H9 (cell line): ENCODE measurements at regions not wholly inside any gene's neighbourhood (a gene's known extent, or its start where the extent isn't known, plus 50 kb on each side); places are given as distances from the start of the nearest gene placed in this dataset.

Experiments
- DNase-seq: peaks from one replicate; pipeline ENCODE4 v3.0.0-alpha.2; 2017
- H2AFZ ChIP-seq: one replicate; pipeline ENCODE4 v1.6.1; 2013; ENCODE audit warnings: mild to moderate bottlenecking, low read length, control low read depth, moderate library complexity
- H2AK5ac ChIP-seq: 2 replicates; pipeline ENCODE4 v1.6.1; 2013; ENCODE audit warnings: low read length, control low read depth, mixed read lengths; ENCODE audit not compliant: insufficient read length
- H2BK120ac ChIP-seq: one replicate; pipeline ENCODE4 v1.6.1; 2013; ENCODE audit warnings: low read depth, mild to moderate bottlenecking, low read length, control low read depth, inconsistent platforms; ENCODE audit not compliant: poor library complexity, severe bottlenecking
- H2BK12ac ChIP-seq: 2 replicates; pipeline ENCODE4 v1.6.1; 2013; ENCODE audit warnings: low read length, control low read depth, mixed read lengths, low read depth; ENCODE audit not compliant: insufficient read length
- H2BK15ac ChIP-seq: 2 replicates; pipeline ENCODE4 v1.6.1; 2013; ENCODE audit warnings: low read depth, low read length, control low read depth
- H2BK20ac ChIP-seq: one replicate; pipeline ENCODE4 v1.6.1; 2013; ENCODE audit warnings: low read depth, mild to moderate bottlenecking, low read length, control low read depth, inconsistent platforms; ENCODE audit not compliant: poor library complexity, severe bottlenecking
- H2BK5ac ChIP-seq: 2 replicates; pipeline ENCODE4 v1.6.1; 2013; ENCODE audit warnings: low read length, control low read depth, mixed read lengths; ENCODE audit not compliant: insufficient read length
- H3K14ac ChIP-seq: 2 replicates; pipeline ENCODE4 v1.6.1; 2013; ENCODE audit warnings: low read length, control low read depth; ENCODE audit not compliant: insufficient read depth
- H3K18ac ChIP-seq: 2 replicates; pipeline ENCODE4 v1.6.1; 2013; ENCODE audit warnings: low read depth, mild to moderate bottlenecking, mixed read lengths, low read length, control low read depth; ENCODE audit not compliant: insufficient read length
- H3K23ac ChIP-seq: 2 replicates; pipeline ENCODE4 v1.6.1; 2013; ENCODE audit warnings: low read length, control low read depth, mixed read lengths, low read depth; ENCODE audit not compliant: insufficient read length
- H3K23me2 ChIP-seq: 2 replicates; pipeline ENCODE4 v1.6.1; 2013; ENCODE audit warnings: low read depth, mild to moderate bottlenecking, mixed read lengths, low read length, control low read depth; ENCODE audit not compliant: insufficient read length, poor library complexity, severe bottlenecking
- H3K27ac ChIP-seq: 2 replicates; pipeline ENCODE4 v1.5.1; 2013; ENCODE audit warnings: low read length, control low read depth, mixed read lengths, low read depth; ENCODE audit not compliant: insufficient read length
- H3K27me3 ChIP-seq: 2 replicates; pipeline ENCODE4 v1.6.1; 2013; ENCODE audit warnings: low read length, control low read depth, inconsistent platforms; ENCODE audit not compliant: insufficient read depth
- H3K4ac ChIP-seq: 2 replicates; pipeline ENCODE4 v1.6.1; 2013; ENCODE audit warnings: low read depth, mild to moderate bottlenecking, control low read depth, inconsistent platforms, low read length, moderate library complexity
- H3K4me1 ChIP-seq: 2 replicates; pipeline ENCODE4 v1.6.1; 2013; ENCODE audit warnings: low read length, control low read depth, inconsistent platforms; ENCODE audit not compliant: insufficient read depth
- H3K4me2 ChIP-seq: 2 replicates; pipeline ENCODE4 v1.6.1; 2013; ENCODE audit warnings: low read length, control low read depth, mixed read lengths; ENCODE audit not compliant: insufficient read length, insufficient read depth
- H3K56ac ChIP-seq: 2 replicates; pipeline ENCODE4 v1.6.1; 2013; ENCODE audit warnings: low read depth, mild to moderate bottlenecking, mixed read lengths, low read length, control low read depth; ENCODE audit not compliant: insufficient read length
- H3K79me1 ChIP-seq: 2 replicates; pipeline ENCODE4 v1.6.1; 2013; ENCODE audit warnings: low read depth, mild to moderate bottlenecking, moderate library complexity, low read length, control low read depth, inconsistent platforms; ENCODE audit not compliant: insufficient read depth, poor library complexity, severe bottlenecking
- H3K79me2 ChIP-seq: 2 replicates; pipeline ENCODE4 v1.6.1; 2013; ENCODE audit warnings: low read length, control low read depth, inconsistent platforms; ENCODE audit not compliant: insufficient read depth
- H3K9ac ChIP-seq: 2 replicates; pipeline ENCODE4 v1.6.1; 2013; ENCODE audit warnings: low read length, control low read depth, mixed read lengths; ENCODE audit not compliant: insufficient read length; ENCODE audit errors: extremely low read depth
- H3K9me3 ChIP-seq: one replicate; pipeline ENCODE4 v1.6.1; 2013; ENCODE audit warnings: low read depth, low read length, inconsistent platforms; ENCODE audit not compliant: control insufficient read depth
- H3T11ph ChIP-seq: one replicate; pipeline ENCODE4 v1.6.1; 2013; ENCODE audit warnings: mild to moderate bottlenecking, low read length, control low read depth, inconsistent platforms
- H4K20me1 ChIP-seq: one replicate; pipeline ENCODE4 v1.6.1; 2013; ENCODE audit not compliant: control insufficient read depth, insufficient read length, insufficient read depth
- H4K5ac ChIP-seq: 2 replicates; pipeline ENCODE4 v1.6.1; 2013; ENCODE audit warnings: low read depth, mild to moderate bottlenecking, mixed read lengths, low read length, control low read depth; ENCODE audit not compliant: insufficient read length
- H4K8ac ChIP-seq: replicated peaks from 2 replicates; pipeline ENCODE4 v1.6.1; 2013; ENCODE audit warnings: low read length, control low read depth, mixed read lengths, low read depth; ENCODE audit not compliant: insufficient read length
- H4K91ac ChIP-seq: 2 replicates; pipeline ENCODE4 v1.6.1; 2013; ENCODE audit warnings: low read depth, mild to moderate bottlenecking, moderate library complexity, mixed read lengths, low read length, control low read depth; ENCODE audit not compliant: insufficient read length
- H3K27ac Mint-ChIP-seq, 3 experiments: 2 replicates in 2 of 3; 3 replicates in 1 of 3; pipeline ENCODE4 v1.8.0; 2020 to 2021; ENCODE audit warnings: mixed read lengths in 3 of 3, mild to moderate bottlenecking in 1 of 3, moderate library complexity in 1 of 3
- H3K27me3 Mint-ChIP-seq: 2 replicates; pipeline ENCODE4 v1.8.0; 2021; ENCODE audit warnings: low read depth, mild to moderate bottlenecking, moderate library complexity, mixed read lengths
- H3K36me3 Mint-ChIP-seq, 3 experiments: 2 replicates in 2 of 3; 3 replicates in 1 of 3; pipeline ENCODE4 v1.8.0; 2020 to 2021; ENCODE audit warnings: low read depth in 3 of 3, mixed read lengths in 3 of 3; ENCODE audit not compliant: insufficient read depth in 1 of 3
- H3K4me1 Mint-ChIP-seq, 2 experiments: 2 replicates each; pipeline ENCODE4 v1.8.0; 2020; ENCODE audit warnings: mixed read lengths in 2 of 2
- H3K4me3 Mint-ChIP-seq, 2 experiments: 2 replicates in 1 of 2; 3 replicates in 1 of 2; pipeline ENCODE4 v1.8.0; 2020 to 2021; ENCODE audit warnings: mild to moderate bottlenecking in 2 of 2, mixed read lengths in 2 of 2, moderate library complexity in 1 of 2
- H3K9me3 Mint-ChIP-seq, 2 experiments: 2 replicates in 1 of 2; 3 replicates in 1 of 2; pipeline ENCODE4 v1.8.0; 2020; ENCODE audit warnings: mild to moderate bottlenecking in 2 of 2, mixed read lengths in 2 of 2, moderate library complexity in 1 of 2
- CTCF ChIP-seq: fragments of 200-600 bp; sonication (generic); conservative IDR thresholded peaks from 3 replicates; pipeline ENCODE4 v1.8.0; 2021; ENCODE audit warnings: antibody characterized with exemption, mild to moderate bottlenecking
- WGBS: extraction: QIAGEN DNeasy Blood & Tissue Kit; methylation state at CpG from one replicate; pipeline ENCODE4 v1.1.7; 2013; ENCODE audit warnings: missing lambda C conversion rate, low lambda C conversion rate, mixed read lengths; ENCODE audit not compliant: insufficient read length; ENCODE audit errors: extremely low coverage; 5-methylcytosine and 5-hydroxymethylcytosine counted together

DNA sequence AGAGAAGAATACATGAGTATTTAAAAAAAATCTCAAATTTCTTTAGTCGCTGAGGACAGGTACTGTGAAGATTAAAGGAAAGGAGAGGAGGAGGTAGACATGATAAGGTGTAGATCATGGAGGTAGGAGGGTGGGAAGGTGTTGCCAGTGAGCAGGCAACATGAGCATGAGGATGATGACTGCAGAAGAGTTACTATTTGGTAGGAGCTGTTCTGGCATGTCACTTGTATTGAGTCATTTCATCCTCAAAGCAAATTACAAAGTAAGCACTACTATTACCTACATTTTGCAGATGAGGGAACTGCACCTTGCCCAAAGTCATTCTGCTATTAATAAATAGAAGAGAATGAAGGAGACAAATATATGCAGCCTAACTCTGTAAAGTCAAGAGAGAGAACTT lies 435.8 kb upstream of the KLF12 start:
- H2BK120ac ChIP-seq, result no peak overlapping the region
- no peak overlapping the region for H2BK5ac ChIP-seq
- no peaks in the 10 kb centered on the region for H3K27me3 ChIP-seq
- no peak overlapping the region for H3K14ac ChIP-seq
- no peak overlapping the region for H3K4ac ChIP-seq
- DNase-seq, result no peak
- H3K4me3 Mint-ChIP-seq, result no peak overlapping the region
- WGBS, result no CpG with 5 or more reads among the region's 1 CpG
- no peaks in the 10 kb centered on the region for H3K9me3 ChIP-seq
- no peaks in the 10 kb centered on the region for H3K79me1 ChIP-seq
- TF ChIP-seq CTCF, result no peak
- no peak overlapping the region for H3K27ac ChIP-seq
- peaks cover 8% of the 10 kb centered on the region for H3K27me3 Mint-ChIP-seq
- H4K20me1 ChIP-seq, result no peaks in the 10 kb centered on the region
- H2BK12ac ChIP-seq, result no peak overlapping the region
- H2BK20ac ChIP-seq, result no peak overlapping the region
- no peaks in the 10 kb centered on the region for H3K4me1 ChIP-seq
- H3T11ph ChIP-seq, result no peak overlapping the region
- H3K23me2 ChIP-seq, result peaks cover under 1% of the 10 kb centered on the region
- H4K91ac ChIP-seq, result no peak overlapping the region
- H3K4me2 ChIP-seq, result no peak overlapping the region
- H2BK15ac ChIP-seq, result no peak overlapping the region
- H3K18ac ChIP-seq, result no peak overlapping the region
- H3K79me2 ChIP-seq, result no peaks in the 10 kb centered on the region
- H3K27ac Mint-ChIP-seq, result peak overlapping the region in 1 of 3 experiments; percentile 45; a peak in 1 of 7 replicates
- H3K56ac ChIP-seq, result no peak overlapping the region
- no peak overlapping the region for H3K23ac ChIP-seq
- H3K4me1 Mint-ChIP-seq, result peaks cover 7% of the 10 kb centered on the region in 2 experiments
- no peak overlapping the region for H3K9ac ChIP-seq
- no peak overlapping the region for H2AK5ac ChIP-seq
- H2AFZ ChIP-seq, result no peak overlapping the region
- H3K9me3 Mint-ChIP-seq, result no peaks in the 10 kb centered on the region
- H4K8ac ChIP-seq, result no peak overlapping the region
- no peaks in the 10 kb centered on the region for H3K36me3 Mint-ChIP-seq
- no peak overlapping the region for H4K5ac ChIP-seq
